ENCODE measurements at regions not wholly inside any gene's neighbourhood (a gene's known extent, or its start where the extent isn't known, plus 50 kb on each side); places are given as distances from the start of the nearest gene placed in this dataset.
A peak's percentile ranks its signal among the peaks of the same experiment; 100 is the strongest.

DNA sequence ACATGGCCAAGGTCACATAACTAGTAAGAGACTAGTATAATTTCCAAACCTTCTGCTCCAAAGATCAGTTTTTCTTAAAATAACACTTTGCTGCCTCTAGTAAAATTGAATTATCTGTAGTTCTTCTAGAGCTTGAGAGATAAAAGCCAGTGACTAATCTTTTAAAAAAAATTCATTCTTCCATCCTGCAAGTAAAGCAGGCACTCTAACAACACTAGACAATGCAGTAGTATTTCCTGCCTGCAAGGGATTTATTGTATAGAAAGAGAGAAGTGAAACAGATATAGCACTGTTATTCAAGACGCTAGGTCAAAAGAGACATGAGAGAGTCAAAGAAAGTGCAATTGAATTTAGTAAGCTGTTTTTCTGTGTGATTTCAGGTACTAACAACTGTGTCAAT, 159.5 kb upstream of the TBC1D5 start:
- Histone ChIP-seq H3K27me3 (ENCODE audit: control insufficient read depth, insufficient read depth, low read length) (no peaks in the 10 kb centered on the region), H3K4me3 (ENCODE audit: low read depth, low read length) (no peak overlapping the region), H3K36me3 (ENCODE audit: control insufficient read depth, insufficient read depth, low read length) (no peaks in the 10 kb centered on the region)
- DNase-seq (ENCODE audit: low read depth) = no peak
- CTCF ChIA-PET = no interaction called here
- no peak for TF ChIP-seq CTCF (IDR thresholded peaks at IDR 0.05; ENCODE audit: insufficient read depth, low read depth, low read length)
- POLR2A ChIA-PET = no interaction called here

DNA sequence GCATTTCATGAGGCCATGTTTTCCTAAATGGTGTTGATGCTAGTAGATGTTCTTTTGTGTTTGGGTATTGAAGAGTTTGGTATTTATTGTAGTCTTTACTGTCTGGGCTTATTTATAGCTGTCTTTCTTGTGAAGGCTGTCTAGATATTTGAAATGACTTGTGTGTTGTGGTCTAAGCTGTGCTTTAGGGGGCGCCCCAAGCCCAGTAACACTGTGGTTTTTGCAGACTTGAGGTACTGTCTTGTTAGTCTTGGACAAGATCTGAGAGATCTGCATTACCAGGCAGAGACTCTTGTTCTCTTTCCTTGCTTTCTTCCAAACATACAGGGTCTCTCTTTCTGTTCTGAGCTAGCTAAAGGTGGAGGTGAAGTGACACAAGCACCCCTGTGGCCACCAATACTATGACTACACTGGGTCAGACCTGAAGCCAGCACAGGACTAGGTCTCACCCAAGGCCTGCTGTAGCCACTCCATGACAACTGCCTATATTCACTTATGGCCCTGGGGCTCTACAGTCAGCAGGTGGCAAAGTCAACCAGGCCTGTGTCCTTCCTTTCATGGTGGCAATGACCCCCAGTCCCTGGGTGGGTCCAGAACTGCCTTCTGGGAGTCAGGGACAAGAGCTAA, 152.1 kb upstream of the TBC1D5 start:
- H3K4me3 ChIP-seq (ENCODE audit: low read depth, low read length) = no peak overlapping the region
- no peaks in the 10 kb centered on the region for H3K27me3 ChIP-seq (ENCODE audit: control insufficient read depth, insufficient read depth, low read length)
- peak; percentile 58 for TF ChIP-seq CTCF (IDR thresholded peaks at IDR 0.05; ENCODE audit: insufficient read depth, low read depth, low read length)
- DNase-seq (ENCODE audit: low read depth) = peak; percentile 5
- CTCF ChIA-PET = interaction anchor here (0.6 to 1.5 kb wide), 7 partner anchors 10 to 551 kb away, joined by 3 to 8 read pairs (median 4); no protein-coding TSS in a partner anchor
- no peaks in the 10 kb centered on the region for H3K36me3 ChIP-seq (ENCODE audit: control insufficient read depth, insufficient read depth, low read length)
- POLR2A ChIA-PET = no interaction called here

- Histone ChIP-seq H3K4me3 (ENCODE audit: low read depth, low read length) (no peak overlapping the region), H3K27me3 (ENCODE audit: control insufficient read depth, insufficient read depth, low read length) (no peaks in the 10 kb centered on the region), H3K36me3 (ENCODE audit: control insufficient read depth, insufficient read depth, low read length) (no peaks in the 10 kb centered on the region)
- no peak for TF ChIP-seq CTCF (IDR thresholded peaks at IDR 0.05; ENCODE audit: insufficient read depth, low read depth, low read length)
- POLR2A ChIA-PET = no interaction called here
- CTCF ChIA-PET = no interaction called here
- DNase-seq (ENCODE audit: low read depth) = peak; percentile 4
These were observed 148.9 kb upstream of the TBC1D5 start for GRCh38 chr3:17891139-17891856.

DNA sequence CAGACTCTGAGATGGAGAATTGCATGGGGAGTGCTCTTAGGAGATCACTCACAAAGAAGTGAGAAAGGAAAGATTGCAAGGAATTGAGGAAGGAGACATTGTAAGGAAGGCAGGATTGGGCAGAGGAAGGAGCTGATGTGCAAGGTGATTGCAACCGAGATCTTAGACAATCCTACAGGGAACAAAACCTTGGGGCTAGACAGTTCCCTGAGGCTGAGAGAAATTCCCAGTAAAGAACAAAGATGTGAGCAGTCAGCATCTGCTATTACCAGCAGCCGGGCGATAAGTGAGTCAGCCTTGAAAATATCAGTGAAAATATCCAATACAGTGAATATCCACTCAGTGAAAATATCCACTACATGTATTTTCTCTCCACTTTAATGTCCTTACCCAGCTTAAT, 143.6 kb upstream of the TBC1D5 start:
- POLR2A ChIA-PET = no interaction called here
- DNase-seq (ENCODE audit: low read depth) = no peak
- Histone ChIP-seq H3K4me3 (ENCODE audit: low read depth, low read length) (no peak overlapping the region), H3K36me3 (ENCODE audit: control insufficient read depth, insufficient read depth, low read length) (no peaks in the 10 kb centered on the region), H3K27me3 (ENCODE audit: control insufficient read depth, insufficient read depth, low read length) (no peaks in the 10 kb centered on the region)
- CTCF ChIA-PET = no interaction called here
- no peak for TF ChIP-seq CTCF (IDR thresholded peaks at IDR 0.05; ENCODE audit: insufficient read depth, low read depth, low read length)

GRCh38 chr3:17882981-17883380, 140.6 kb upstream of the TBC1D5 start:
- ChIA-PET CTCF (no interaction called here), POLR2A (no interaction called here)
- TF ChIP-seq CTCF (IDR thresholded peaks at IDR 0.05; ENCODE audit: insufficient read depth, low read depth, low read length) = no peak
- Histone ChIP-seq H3K27me3 (ENCODE audit: control insufficient read depth, insufficient read depth, low read length) (no peaks in the 10 kb centered on the region), H3K4me3 (ENCODE audit: low read depth, low read length) (no peak overlapping the region), H3K36me3 (ENCODE audit: control insufficient read depth, insufficient read depth, low read length) (no peaks in the 10 kb centered on the region)
- no peak for DNase-seq (ENCODE audit: low read depth)

Measured in BJ (cell line).